ENCODE measurements at regions not wholly inside any gene's neighbourhood (a gene's known extent, or its start where the extent isn't known, plus 50 kb on each side); places are given as distances from the start of the nearest gene placed in this dataset.

DNA sequence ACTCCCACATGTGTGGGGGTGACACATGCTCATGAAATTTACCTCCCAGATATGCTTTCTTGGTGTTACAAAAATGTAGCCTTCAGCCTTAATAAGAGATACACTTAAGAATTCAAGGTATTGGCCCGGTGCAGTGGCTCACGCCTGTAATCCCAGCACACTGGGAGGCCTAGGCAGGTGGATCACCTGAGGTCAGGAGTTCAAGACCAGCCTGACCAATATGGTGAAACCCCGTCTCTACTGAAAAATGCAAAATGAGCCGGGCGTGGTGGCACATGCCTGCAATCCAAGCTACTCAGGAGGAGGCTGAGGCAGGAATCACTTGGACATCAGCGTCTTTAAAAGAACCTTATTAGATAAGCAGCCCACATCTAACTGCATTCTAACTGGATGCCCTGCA lies 614.3 kb upstream of the CDH4 start:
- Histone ChIP-seq H3K27ac (ENCODE audit: low read length) (no peak overlapping the region), H3K9me3 (ENCODE audit: low read length) (peaks cover 24% of the 10 kb centered on the region; the same call in 1 of the 2 replicates), H4K20me1 (ENCODE audit: low read length) (no peaks in the 10 kb centered on the region), H3K4me3 (ENCODE audit: low read length) (no peak overlapping the region), H2AFZ (ENCODE audit: low read length) (no peak overlapping the region), H3K27me3 (ENCODE audit: low read length) (no peaks in the 10 kb centered on the region), H3K4me2 (ENCODE audit: low read length) (no peak overlapping the region), H3K79me2 (ENCODE audit: low read length) (no peaks in the 10 kb centered on the region), H3K9ac (ENCODE audit: low read length) (no peak overlapping the region), H3K36me3 (ENCODE audit: low read depth, low read length) (no peaks in the 10 kb centered on the region), H3K9me2 (replicated peaks; ENCODE audit: low read length) (no peaks in the 10 kb centered on the region), H3K4me1 (ENCODE audit: insufficient read depth, low read length) (no peaks in the 10 kb centered on the region), H3F3A (ENCODE audit: low read length, unreplicated experiment) (no peaks in the 10 kb centered on the region)
- TF ChIP-seq EZH2 (IDR thresholded peaks at IDR 0.05; ENCODE audit: low read length, unreplicated experiment): no peak
- TF ChIP-seq, protein P1, sequence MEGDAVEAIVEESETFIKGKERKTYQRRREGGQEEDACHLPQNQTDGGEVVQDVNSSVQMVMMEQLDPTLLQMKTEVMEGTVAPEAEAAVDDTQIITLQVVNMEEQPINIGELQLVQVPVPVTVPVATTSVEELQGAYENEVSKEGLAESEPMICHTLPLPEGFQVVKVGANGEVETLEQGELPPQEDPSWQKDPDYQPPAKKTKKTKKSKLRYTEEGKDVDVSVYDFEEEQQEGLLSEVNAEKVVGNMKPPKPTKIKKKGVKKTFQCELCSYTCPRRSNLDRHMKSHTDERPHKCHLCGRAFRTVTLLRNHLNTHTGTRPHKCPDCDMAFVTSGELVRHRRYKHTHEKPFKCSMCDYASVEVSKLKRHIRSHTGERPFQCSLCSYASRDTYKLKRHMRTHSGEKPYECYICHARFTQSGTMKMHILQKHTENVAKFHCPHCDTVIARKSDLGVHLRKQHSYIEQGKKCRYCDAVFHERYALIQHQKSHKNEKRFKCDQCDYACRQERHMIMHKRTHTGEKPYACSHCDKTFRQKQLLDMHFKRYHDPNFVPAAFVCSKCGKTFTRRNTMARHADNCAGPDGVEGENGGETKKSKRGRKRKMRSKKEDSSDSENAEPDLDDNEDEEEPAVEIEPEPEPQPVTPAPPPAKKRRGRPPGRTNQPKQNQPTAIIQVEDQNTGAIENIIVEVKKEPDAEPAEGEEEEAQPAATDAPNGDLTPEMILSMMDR (conservative IDR thresholded peaks at IDR 0.05; ENCODE audit: low read depth, low read length): no peak
- no peak for TF ChIP-seq EZH2phosphoT487 (IDR thresholded peaks at IDR 0.05; ENCODE audit: borderline replicate concordance, low read length)
- ChIA-PET CTCF (no interaction called here), POLR2A (ENCODE audit: unreplicated experiment) (no interaction called here)
- BruUV-seq (replicated peaks): no TSS peak
- ATAC-seq (no peak), DNase-seq (no peak)
- intact Hi-C loops (cut with micrococcal nuclease): no loop called here

DNA sequence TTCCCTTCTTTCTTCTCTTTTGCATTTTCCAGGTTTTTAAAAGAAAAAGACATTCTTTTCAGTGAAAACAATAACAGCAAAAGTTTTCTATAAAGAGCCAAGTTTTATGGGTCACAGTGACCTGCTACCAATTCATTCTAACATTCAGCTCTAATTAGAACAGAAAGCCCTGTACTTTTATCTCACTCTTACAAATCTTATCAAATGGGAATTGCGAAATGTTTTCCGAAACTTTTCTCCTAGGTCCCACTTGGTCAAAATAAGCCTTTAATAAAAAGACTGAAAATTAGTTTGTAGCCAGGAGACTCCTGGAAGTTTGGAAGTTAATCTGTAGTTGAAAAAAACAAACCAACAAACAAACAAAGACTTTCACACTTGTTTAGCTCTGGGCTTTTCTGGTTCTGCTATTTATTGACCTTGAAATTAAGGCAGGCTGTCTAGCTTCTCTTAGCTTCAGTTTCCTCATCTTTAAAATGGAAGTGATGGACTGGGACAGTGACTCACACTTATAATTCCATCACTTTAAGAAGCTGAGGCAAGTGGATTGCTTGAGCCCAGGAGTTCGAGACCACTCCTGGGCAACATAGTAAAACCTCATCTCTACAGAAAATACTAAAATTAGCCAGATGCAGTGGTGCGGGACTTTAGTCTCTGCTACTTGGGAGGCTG lies 613.5 kb upstream of the CDH4 start:
- H3F3A ChIP-seq (ENCODE audit: low read length, unreplicated experiment): no peaks in the 10 kb centered on the region
- no peaks in the 10 kb centered on the region for H3K79me2 ChIP-seq (ENCODE audit: low read length)
- no peak for DNase-seq
- no peak for TF ChIP-seq EZH2 (IDR thresholded peaks at IDR 0.05; ENCODE audit: low read length, unreplicated experiment)
- no peaks in the 10 kb centered on the region for H4K20me1 ChIP-seq (ENCODE audit: low read length)
- H3K9ac ChIP-seq (ENCODE audit: low read length): no peak overlapping the region
- no peak overlapping the region for H3K27ac ChIP-seq (ENCODE audit: low read length)
- H2AFZ ChIP-seq (ENCODE audit: low read length): no peak overlapping the region
- ChIA-PET POLR2A (ENCODE audit: unreplicated experiment) (no interaction called here), CTCF (no interaction called here)
- intact Hi-C loops (cut with micrococcal nuclease): no loop called here
- ATAC-seq: no peak
- H3K4me3 ChIP-seq (ENCODE audit: low read length): no peak overlapping the region
- H3K27me3 ChIP-seq (ENCODE audit: low read length): no peaks in the 10 kb centered on the region
- H3K9me3 ChIP-seq (ENCODE audit: low read length): peaks cover 27% of the 10 kb centered on the region
- no peaks in the 10 kb centered on the region for H3K4me1 ChIP-seq (ENCODE audit: insufficient read depth, low read length)
- H3K36me3 ChIP-seq (ENCODE audit: low read depth, low read length): no peaks in the 10 kb centered on the region
- H3K9me2 ChIP-seq (replicated peaks; ENCODE audit: low read length): no peaks in the 10 kb centered on the region
- BruUV-seq (replicated peaks): no TSS peak
- H3K4me2 ChIP-seq (ENCODE audit: low read length): no peak overlapping the region

DNA sequence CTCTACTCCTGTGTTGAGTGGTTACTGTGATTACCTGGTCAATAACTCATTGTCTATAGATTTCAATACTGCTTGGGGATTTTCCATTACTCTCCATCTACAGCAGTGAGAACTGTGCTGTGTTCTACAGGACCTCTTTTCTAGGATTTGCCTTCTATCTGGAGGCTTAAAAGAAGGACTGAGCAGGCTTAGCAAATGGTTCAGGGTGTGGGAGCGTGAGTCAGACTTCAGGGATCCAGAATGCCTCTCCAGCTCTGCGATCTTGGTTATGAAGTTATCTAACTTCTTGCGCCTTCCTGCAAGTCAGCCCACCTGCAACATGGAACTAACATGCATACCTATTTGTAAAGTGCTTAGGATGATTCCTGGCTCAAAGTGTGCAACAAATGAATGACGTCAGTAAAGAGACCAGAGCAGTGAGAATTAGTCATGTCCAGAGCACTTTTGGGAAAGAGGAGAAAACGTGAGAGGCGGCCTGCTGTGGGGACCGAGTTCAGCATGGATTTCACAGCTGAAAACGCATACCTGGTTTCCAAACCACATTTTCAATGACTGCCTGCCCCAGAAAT lies 610.1 kb upstream of the CDH4 start:
- H3K79me2 ChIP-seq (ENCODE audit: low read length): no peaks in the 10 kb centered on the region
- ATAC-seq: no peak
- no peak overlapping the region for H2AFZ ChIP-seq (ENCODE audit: low read length)
- CTCF ChIA-PET: no interaction called here
- BruUV-seq (replicated peaks): no TSS peak
- no peaks in the 10 kb centered on the region for H3K9me2 ChIP-seq (replicated peaks; ENCODE audit: low read length)
- no peaks in the 10 kb centered on the region for H3K27me3 ChIP-seq (ENCODE audit: low read length)
- H3K9me3 ChIP-seq (ENCODE audit: low read length): peaks cover 20% of the 10 kb centered on the region
- H3K27ac ChIP-seq (ENCODE audit: low read length): no peak overlapping the region
- TF ChIP-seq, protein P1 (conservative IDR thresholded peaks at IDR 0.05; ENCODE audit: low read depth, low read length): no peak
- no peaks in the 10 kb centered on the region for H4K20me1 ChIP-seq (ENCODE audit: low read length)
- intact Hi-C loops (cut with micrococcal nuclease): no loop called here
- H3K4me2 ChIP-seq (ENCODE audit: low read length): no peak overlapping the region
- H3K4me3 ChIP-seq (ENCODE audit: low read length): no peak overlapping the region
- no peak overlapping the region for H3K9ac ChIP-seq (ENCODE audit: low read length)
- H3F3A ChIP-seq (ENCODE audit: low read length, unreplicated experiment): no peaks in the 10 kb centered on the region
- no peaks in the 10 kb centered on the region for H3K4me1 ChIP-seq (ENCODE audit: insufficient read depth, low read length)
- DNase-seq: no peak
- H3K36me3 ChIP-seq (ENCODE audit: low read depth, low read length): no peaks in the 10 kb centered on the region
- POLR2A ChIA-PET (ENCODE audit: unreplicated experiment): no interaction called here
